Calu3 (cell line): ENCODE measurements at regions not wholly inside any gene's neighbourhood (a gene's known extent, or its start where the extent isn't known, plus 50 kb on each side); places are given as distances from the start of the nearest gene placed in this dataset.

ENCODE experiments used
- BruUV-seq: library from RNA; stranded (reverse); fragments of 400-500 nt; replicated peaks from 2 replicates; lab custom pipeline; 2021; lab: Mats Ljungman, UMichigan
- CTCF ChIA-PET: fragments of 300-600 bp; sonication (Branson Sonifier 250); formaldehyde crosslinking; loops from one replicate; lab custom pipeline; 2022; ENCODE audit warnings: antibody characterized with exemption; lab: Charles Lee
- DNase-seq: peaks from one replicate; pipeline ENCODE4 v3.0.0; 2022
- H3K27ac Mint-ChIP-seq: one replicate; pipeline ENCODE4 v1.8.0; 2022; ENCODE audit warnings: mixed read lengths; ENCODE audit not compliant: unreplicated experiment
- H3K27me3 Mint-ChIP-seq: one replicate; pipeline ENCODE4 v1.8.0; 2022; ENCODE audit warnings: mixed read lengths; ENCODE audit not compliant: unreplicated experiment
- H3K36me3 Mint-ChIP-seq: one replicate; pipeline ENCODE4 v1.8.0; 2022; ENCODE audit warnings: mild to moderate bottlenecking, moderate library complexity, mixed read lengths; ENCODE audit not compliant: insufficient read depth, unreplicated experiment
- H3K4me1 Mint-ChIP-seq: one replicate; pipeline ENCODE4 v1.8.0; 2022; ENCODE audit warnings: mild to moderate bottlenecking, low read depth, mixed read lengths; ENCODE audit not compliant: unreplicated experiment
- H3K4me3 Mint-ChIP-seq: one replicate; pipeline ENCODE4 v1.8.0; 2022; ENCODE audit warnings: mild to moderate bottlenecking, low read depth, moderate library complexity, mixed read lengths; ENCODE audit not compliant: unreplicated experiment
- H3K9me3 Mint-ChIP-seq: one replicate; pipeline ENCODE4 v1.8.0; 2022; ENCODE audit warnings: low read depth, mixed read lengths; ENCODE audit not compliant: unreplicated experiment
- CTCF ChIP-seq: fragments of 200-600 bp; IDR thresholded peaks from one replicate; pipeline ENCODE4 v1.8.0; 2022; ENCODE audit warnings: antibody characterized with exemption; ENCODE audit not compliant: unreplicated experiment
- intact Hi-C: fragments of 100-400 bp; cut with micrococcal nuclease; formaldehyde crosslinking; loops from one replicate; pipeline ENCODE4 v1.10.0; 2022; ENCODE audit not compliant: unreplicated experiment

- peaks cover 27% of the 10 kb centered on the region for H3K4me1 Mint-ChIP-seq
- DNase-seq: no peak
- no peak overlapping the region for H3K27ac Mint-ChIP-seq
- no peak overlapping the region for H3K4me3 Mint-ChIP-seq
- TF ChIP-seq CTCF: no peak
- no TSS peak for BruUV-seq
- CTCF ChIA-PET: no interaction called here
- no peaks in the 10 kb centered on the region for H3K9me3 Mint-ChIP-seq
- intact Hi-C loops: no loop called here
- H3K27me3 Mint-ChIP-seq: no peaks in the 10 kb centered on the region
- no peaks in the 10 kb centered on the region for H3K36me3 Mint-ChIP-seq
Measured at GRCh38 chr6:93675856-93676417, 256.6 kb upstream of the EPHA7 start.

GRCh38 chr6:93663111-93663510 is 243.8 kb upstream of the EPHA7 start:
- Mint-ChIP-seq H3K27me3 (no peaks in the 10 kb centered on the region), H3K4me3 (no peak overlapping the region), H3K27ac (no peak overlapping the region), H3K9me3 (peaks cover 3% of the 10 kb centered on the region), H3K4me1 (no peaks in the 10 kb centered on the region), H3K36me3 (no peaks in the 10 kb centered on the region)
- CTCF ChIA-PET: no interaction called here
- intact Hi-C loops: no loop called here
- TF ChIP-seq CTCF: no peak
- no TSS peak for BruUV-seq
- no peak for DNase-seq

- H3K36me3 Mint-ChIP-seq: no peaks in the 10 kb centered on the region
- no peaks in the 10 kb centered on the region for H3K4me1 Mint-ChIP-seq
- TF ChIP-seq CTCF: no peak
- no TSS peak for BruUV-seq
- intact Hi-C loops: no loop called here
- DNase-seq: no peak
- no peak overlapping the region for H3K27ac Mint-ChIP-seq
- no peak overlapping the region for H3K4me3 Mint-ChIP-seq
- H3K27me3 Mint-ChIP-seq: no peaks in the 10 kb centered on the region
- CTCF ChIA-PET: no interaction called here
- peaks cover 13% of the 10 kb centered on the region for H3K9me3 Mint-ChIP-seq
Measured at GRCh38 chr6:93654548-93654947, 235.2 kb upstream of the EPHA7 start.

GRCh38 chr6:93644611-93645010 is 225.3 kb upstream of the EPHA7 start:
- no peak for TF ChIP-seq CTCF
- H3K9me3 Mint-ChIP-seq: peaks cover 3% of the 10 kb centered on the region
- BruUV-seq: no TSS peak
- CTCF ChIA-PET: no interaction called here
- no peak for DNase-seq
- no peak overlapping the region for H3K4me3 Mint-ChIP-seq
- no peak overlapping the region for H3K27ac Mint-ChIP-seq
- H3K27me3 Mint-ChIP-seq: no peaks in the 10 kb centered on the region
- H3K36me3 Mint-ChIP-seq: no peaks in the 10 kb centered on the region
- intact Hi-C loops: no loop called here
- H3K4me1 Mint-ChIP-seq: no peaks in the 10 kb centered on the region
